ENCODE measurements at regions not wholly inside any gene's neighbourhood (a gene's known extent, or its start where the extent isn't known, plus 50 kb on each side); places are given as distances from the start of the nearest gene placed in this dataset.

- Histone ChIP-seq H3K4me1 (ENCODE audit: control insufficient read depth, insufficient read depth, low read length) (no peaks in the 10 kb centered on the region), H3K9ac (ENCODE audit: low read length) (no peak overlapping the region), H3K36me3 (ENCODE audit: control insufficient read depth, insufficient read depth, low read length) (no peaks in the 10 kb centered on the region), H3K27me3 (ENCODE audit: control insufficient read depth, insufficient read depth, low read length) (no peaks in the 10 kb centered on the region), H3K4me3 (ENCODE audit: low read length) (no peak overlapping the region), H3K9me3 (ENCODE audit: control insufficient read depth, low read length) (no peaks in the 10 kb centered on the region)
Measured at GRCh38 chr20:11120431-11120830, 446.6 kb upstream of the JAG1 start.

- H3K9ac ChIP-seq (ENCODE audit: low read length), result no peak overlapping the region
- no peak overlapping the region for H3K4me3 ChIP-seq (ENCODE audit: low read length)
- H3K36me3 ChIP-seq (ENCODE audit: control insufficient read depth, insufficient read depth, low read length), result no peaks in the 10 kb centered on the region
- no peaks in the 10 kb centered on the region for H3K27me3 ChIP-seq (ENCODE audit: control insufficient read depth, insufficient read depth, low read length)
- H3K9me3 ChIP-seq (ENCODE audit: control insufficient read depth, low read length), result no peaks in the 10 kb centered on the region
- no peaks in the 10 kb centered on the region for H3K4me1 ChIP-seq (ENCODE audit: control insufficient read depth, insufficient read depth, low read length)
Measured at GRCh38 chr20:11124849-11125505, 451.2 kb upstream of the JAG1 start.

GRCh38 chr20:11128220-11128718, 454.5 kb upstream of the JAG1 start:
- Histone ChIP-seq H3K9ac (ENCODE audit: low read length) (no peak overlapping the region), H3K4me3 (ENCODE audit: low read length) (no peak overlapping the region), H3K9me3 (ENCODE audit: control insufficient read depth, low read length) (no peaks in the 10 kb centered on the region), H3K27me3 (ENCODE audit: control insufficient read depth, insufficient read depth, low read length) (no peaks in the 10 kb centered on the region), H3K4me1 (ENCODE audit: control insufficient read depth, insufficient read depth, low read length) (no peaks in the 10 kb centered on the region), H3K36me3 (ENCODE audit: control insufficient read depth, insufficient read depth, low read length) (no peaks in the 10 kb centered on the region)

- Histone ChIP-seq H3K9me3 (ENCODE audit: control insufficient read depth, low read length) (no peaks in the 10 kb centered on the region), H3K36me3 (ENCODE audit: control insufficient read depth, insufficient read depth, low read length) (no peaks in the 10 kb centered on the region), H3K27me3 (ENCODE audit: control insufficient read depth, insufficient read depth, low read length) (no peaks in the 10 kb centered on the region), H3K4me1 (ENCODE audit: control insufficient read depth, insufficient read depth, low read length) (no peaks in the 10 kb centered on the region), H3K9ac (ENCODE audit: low read length) (no peak overlapping the region), H3K4me3 (ENCODE audit: low read length) (no peak overlapping the region)
Measured at GRCh38 chr20:11128721-11129120, 454.9 kb upstream of the JAG1 start.

- Histone ChIP-seq H3K27me3 (ENCODE audit: control insufficient read depth, insufficient read depth, low read length) (no peaks in the 10 kb centered on the region), H3K9me3 (ENCODE audit: control insufficient read depth, low read length) (no peaks in the 10 kb centered on the region), H3K4me3 (ENCODE audit: low read length) (no peak overlapping the region), H3K4me1 (ENCODE audit: control insufficient read depth, insufficient read depth, low read length) (peaks cover 4% of the 10 kb centered on the region), H3K36me3 (ENCODE audit: control insufficient read depth, insufficient read depth, low read length) (no peaks in the 10 kb centered on the region), H3K9ac (ENCODE audit: low read length) (no peak overlapping the region)
Measured at GRCh38 chr20:11130554-11131166, 456.9 kb upstream of the JAG1 start.

- peaks cover 4% of the 10 kb centered on the region for H3K4me1 ChIP-seq (ENCODE audit: control insufficient read depth, insufficient read depth, low read length)
- no peak overlapping the region for H3K9ac ChIP-seq (ENCODE audit: low read length)
- H3K27me3 ChIP-seq (ENCODE audit: control insufficient read depth, insufficient read depth, low read length), result no peaks in the 10 kb centered on the region
- no peaks in the 10 kb centered on the region for H3K9me3 ChIP-seq (ENCODE audit: control insufficient read depth, low read length)
- no peaks in the 10 kb centered on the region for H3K36me3 ChIP-seq (ENCODE audit: control insufficient read depth, insufficient read depth, low read length)
- H3K4me3 ChIP-seq (ENCODE audit: low read length), result no peak overlapping the region
Measured at GRCh38 chr20:11132819-11133415, 459.1 kb upstream of the JAG1 start.

GRCh38 chr20:11136691-11137090, 462.9 kb upstream of the JAG1 start:
- Histone ChIP-seq H3K36me3 (ENCODE audit: control insufficient read depth, insufficient read depth, low read length) (no peaks in the 10 kb centered on the region), H3K9me3 (ENCODE audit: control insufficient read depth, low read length) (no peaks in the 10 kb centered on the region), H3K9ac (ENCODE audit: low read length) (no peak overlapping the region), H3K27me3 (ENCODE audit: control insufficient read depth, insufficient read depth, low read length) (no peaks in the 10 kb centered on the region), H3K4me1 (ENCODE audit: control insufficient read depth, insufficient read depth, low read length) (peaks cover 4% of the 10 kb centered on the region), H3K4me3 (ENCODE audit: low read length) (no peak overlapping the region)

GRCh38 chr20:11137688-11138087, 463.9 kb upstream of the JAG1 start:
- Histone ChIP-seq H3K4me1 (ENCODE audit: control insufficient read depth, insufficient read depth, low read length) (peaks cover 4% of the 10 kb centered on the region), H3K9ac (ENCODE audit: low read length) (no peak overlapping the region), H3K36me3 (ENCODE audit: control insufficient read depth, insufficient read depth, low read length) (no peaks in the 10 kb centered on the region), H3K4me3 (ENCODE audit: low read length) (no peak overlapping the region), H3K27me3 (ENCODE audit: control insufficient read depth, insufficient read depth, low read length) (no peaks in the 10 kb centered on the region), H3K9me3 (ENCODE audit: control insufficient read depth, low read length) (no peaks in the 10 kb centered on the region)

- no peak overlapping the region for H3K4me3 ChIP-seq (ENCODE audit: low read length)
- H3K27me3 ChIP-seq (ENCODE audit: control insufficient read depth, insufficient read depth, low read length), result no peaks in the 10 kb centered on the region
- H3K4me1 ChIP-seq (ENCODE audit: control insufficient read depth, insufficient read depth, low read length), result no peaks in the 10 kb centered on the region
- H3K36me3 ChIP-seq (ENCODE audit: control insufficient read depth, insufficient read depth, low read length), result no peaks in the 10 kb centered on the region
- no peaks in the 10 kb centered on the region for H3K9me3 ChIP-seq (ENCODE audit: control insufficient read depth, low read length)
- no peak overlapping the region for H3K9ac ChIP-seq (ENCODE audit: low read length)
Measured at GRCh38 chr20:11140359-11140758, 466.6 kb upstream of the JAG1 start.

- Histone ChIP-seq H3K9me3 (ENCODE audit: control insufficient read depth, low read length) (no peaks in the 10 kb centered on the region), H3K36me3 (ENCODE audit: control insufficient read depth, insufficient read depth, low read length) (no peaks in the 10 kb centered on the region)
Measured at GRCh38 chr20:11143481-11143880, 469.7 kb upstream of the JAG1 start.

GRCh38 chr20:11144114-11144950, 470.5 kb upstream of the JAG1 start:
- Histone ChIP-seq H3K27me3 (ENCODE audit: control insufficient read depth, insufficient read depth, low read length) (no peaks in the 10 kb centered on the region), H3K9ac (ENCODE audit: low read length) (no peak overlapping the region), H3K4me1 (ENCODE audit: control insufficient read depth, insufficient read depth, low read length) (no peaks in the 10 kb centered on the region), H3K9me3 (ENCODE audit: control insufficient read depth, low read length) (no peaks in the 10 kb centered on the region), H3K4me3 (ENCODE audit: low read length) (no peak overlapping the region), H3K36me3 (ENCODE audit: control insufficient read depth, insufficient read depth, low read length) (no peaks in the 10 kb centered on the region)

More at GRCh38 chr20:11143481-11143880, 469.7 kb upstream of the JAG1 start:
- H3K4me1 ChIP-seq (ENCODE audit: control insufficient read depth, insufficient read depth, low read length), result no peaks in the 10 kb centered on the region
- H3K27me3 ChIP-seq (ENCODE audit: control insufficient read depth, insufficient read depth, low read length), result no peaks in the 10 kb centered on the region
- no peak overlapping the region for H3K9ac ChIP-seq (ENCODE audit: low read length)
- no peak overlapping the region for H3K4me3 ChIP-seq (ENCODE audit: low read length)

- no peak overlapping the region for H3K4me3 ChIP-seq (ENCODE audit: low read length)
- no peak overlapping the region for H3K9ac ChIP-seq (ENCODE audit: low read length)
- H3K36me3 ChIP-seq (ENCODE audit: control insufficient read depth, insufficient read depth, low read length), result no peaks in the 10 kb centered on the region
- H3K27me3 ChIP-seq (ENCODE audit: control insufficient read depth, insufficient read depth, low read length), result no peaks in the 10 kb centered on the region
- H3K4me1 ChIP-seq (ENCODE audit: control insufficient read depth, insufficient read depth, low read length), result no peaks in the 10 kb centered on the region
- no peaks in the 10 kb centered on the region for H3K9me3 ChIP-seq (ENCODE audit: control insufficient read depth, low read length)
Measured at GRCh38 chr20:11145616-11146015, 471.8 kb upstream of the JAG1 start.

Measured in mucosa of stomach (tissue), 1 donor.